Type B pancreatic cell (in vitro differentiated cells): ENCODE measurements at regions not wholly inside any gene's neighbourhood (a gene's known extent, or its start where the extent isn't known, plus 50 kb on each side); places are given as distances from the start of the nearest gene placed in this dataset.

Experiments
- DNase-seq: peaks from one replicate; pipeline ENCODE4 v3.0.0; 2021; ENCODE audit warnings: mixed read lengths; ENCODE audit not compliant: unreplicated experiment; ENCODE audit errors: extremely low spot score
- H3K27ac Mint-ChIP-seq: 2 replicates; pipeline ENCODE4 v1.8.0; 2021; ENCODE audit warnings: mild to moderate bottlenecking, mixed read lengths
- H3K27me3 Mint-ChIP-seq: 2 replicates; pipeline ENCODE4 v1.8.0; 2021; ENCODE audit warnings: mixed read lengths
- H3K36me3 Mint-ChIP-seq: 2 replicates; pipeline ENCODE4 v1.8.0; 2021; ENCODE audit warnings: mixed read lengths
- H3K4me1 Mint-ChIP-seq: one replicate; pipeline ENCODE4 v1.8.0; 2021; ENCODE audit warnings: mixed read lengths; ENCODE audit not compliant: unreplicated experiment
- H3K4me3 Mint-ChIP-seq: 2 replicates; pipeline ENCODE4 v1.8.0; 2021; ENCODE audit warnings: mild to moderate bottlenecking, mixed read lengths
- H3K9me3 Mint-ChIP-seq: 2 replicates; pipeline ENCODE4 v1.8.0; 2021; ENCODE audit warnings: mixed read lengths
- CTCF ChIP-seq: fragments of 200-600 bp; sonication (generic); conservative IDR thresholded peaks from 2 replicates; pipeline ENCODE4 v1.5.0; 2021; ENCODE audit warnings: antibody characterized with exemption, mild to moderate bottlenecking

GRCh38 chr17:70405492-70406220 is 236.3 kb downstream of the KCNJ2 start:
- Mint-ChIP-seq H3K36me3 (no peaks in the 10 kb centered on the region), H3K4me1 (peaks cover 12% of the 10 kb centered on the region), H3K4me3 (no peak overlapping the region), H3K27ac (peak overlapping the region; percentile 1), H3K27me3 (no peaks in the 10 kb centered on the region), H3K9me3 (no peaks in the 10 kb centered on the region)
- no peak for TF ChIP-seq CTCF
- no peak for DNase-seq

- Mint-ChIP-seq H3K9me3 (no peaks in the 10 kb centered on the region), H3K27ac (no peak overlapping the region), H3K4me3 (no peak overlapping the region), H3K27me3 (no peaks in the 10 kb centered on the region), H3K36me3 (no peaks in the 10 kb centered on the region), H3K4me1 (peaks cover 12% of the 10 kb centered on the region)
- no peak for TF ChIP-seq CTCF
- no peak for DNase-seq
Observed at GRCh38 chr17:70407506-70407905, 238.2 kb downstream of the KCNJ2 start.

GRCh38 chr17:70408768-70409167 is 239.4 kb downstream of the KCNJ2 start:
- DNase-seq: no peak
- Mint-ChIP-seq H3K4me3 (no peak overlapping the region), H3K9me3 (no peaks in the 10 kb centered on the region), H3K27ac (no peak overlapping the region), H3K36me3 (no peaks in the 10 kb centered on the region), H3K27me3 (no peaks in the 10 kb centered on the region), H3K4me1 (peaks cover 8% of the 10 kb centered on the region)
- no peak for TF ChIP-seq CTCF

GRCh38 chr17:70414300-70414699 is 245.0 kb downstream of the KCNJ2 start:
- no peak for DNase-seq
- no peak overlapping the region for H3K4me3 Mint-ChIP-seq
- H3K36me3 Mint-ChIP-seq: no peaks in the 10 kb centered on the region
- H3K27ac Mint-ChIP-seq: no peak overlapping the region
- no peaks in the 10 kb centered on the region for H3K4me1 Mint-ChIP-seq
- no peaks in the 10 kb centered on the region for H3K27me3 Mint-ChIP-seq
- no peaks in the 10 kb centered on the region for H3K9me3 Mint-ChIP-seq
- TF ChIP-seq CTCF: no peak

GRCh38 chr17:70420861-70421445 is 251.6 kb downstream of the KCNJ2 start:
- no peaks in the 10 kb centered on the region for H3K4me1 Mint-ChIP-seq

More at GRCh38 chr17:70420861-70421445, 251.6 kb downstream of the KCNJ2 start:
- H3K4me3 Mint-ChIP-seq: no peak overlapping the region
- no peak for TF ChIP-seq CTCF
- no peak for DNase-seq
- peak overlapping the region; percentile 4 for H3K27ac Mint-ChIP-seq
- no peaks in the 10 kb centered on the region for H3K36me3 Mint-ChIP-seq
- H3K9me3 Mint-ChIP-seq: no peaks in the 10 kb centered on the region
- no peaks in the 10 kb centered on the region for H3K27me3 Mint-ChIP-seq
